ENCODE measurements at regions not wholly inside any gene's neighbourhood (a gene's known extent, or its start where the extent isn't known, plus 50 kb on each side); places are given as distances from the start of the nearest gene placed in this dataset.
A peak's percentile ranks its signal among the peaks of the same experiment; 100 is the strongest.
"Not testable (repeated sequence)": the region's sequence is repeated elsewhere in the genome, so short reads cannot be mapped to it uniquely, and the experiment has no call there.

GRCh38 chr14:101681795-101682194 is 79.7 kb upstream of the PPP2R5C start:
- TF ChIP-seq SPI1 (IDR thresholded peaks at IDR 0.05; ENCODE audit: borderline replicate concordance, low read depth) (no peak), GABPA (IDR thresholded peaks at IDR 0.05; ENCODE audit: low read depth) (no peak)
- no peaks in the 10 kb centered on the region for H3K27me3 ChIP-seq (ENCODE audit: insufficient read depth, poor library complexity, severe bottlenecking)
- DNase-seq (ENCODE audit: low read depth in 1 of 2, low spot score in 1 of 2): no peak
- H3K27ac ChIP-seq (replicated peaks): no peak overlapping the region
- no peak overlapping the region for H3K4me3 ChIP-seq (replicated peaks; ENCODE audit: insufficient read depth, low read length)

DNA sequence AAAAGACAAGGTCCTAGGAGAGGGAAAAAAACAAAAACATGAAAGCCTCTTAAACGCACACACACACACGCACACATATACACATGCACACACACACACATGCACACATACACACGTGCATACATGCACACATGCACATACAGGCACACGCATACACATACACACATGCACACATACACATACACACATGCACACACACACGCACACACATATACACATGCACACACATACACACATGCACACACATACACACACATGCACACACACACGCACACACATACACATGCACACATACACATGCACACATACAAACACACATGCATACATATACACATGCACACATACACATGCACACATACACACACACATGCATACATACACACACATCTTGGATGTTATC is 78.1 kb upstream of the PPP2R5C start:
- Histone ChIP-seq H3K27ac (replicated peaks) (no peak overlapping the region), H3K27me3 (ENCODE audit: insufficient read depth, poor library complexity, severe bottlenecking) (no peaks in the 10 kb centered on the region), H3K4me3 (replicated peaks; ENCODE audit: insufficient read depth, low read length) (no peak overlapping the region)
- no peak for DNase-seq (ENCODE audit: low read depth in 1 of 2, low spot score in 1 of 2)
- TF ChIP-seq POLR2AphosphoS5 (IDR thresholded peaks at IDR 0.05; ENCODE audit: low read depth) (no peak), GABPA (IDR thresholded peaks at IDR 0.05; ENCODE audit: low read depth) (no peak), REST (IDR thresholded peaks at IDR 0.05; ENCODE audit: insufficient replicate concordance, low read depth) (no peak), SPI1 (IDR thresholded peaks at IDR 0.05; ENCODE audit: borderline replicate concordance, low read depth) (no peak)
- TF ChIP-seq, protein P1, sequence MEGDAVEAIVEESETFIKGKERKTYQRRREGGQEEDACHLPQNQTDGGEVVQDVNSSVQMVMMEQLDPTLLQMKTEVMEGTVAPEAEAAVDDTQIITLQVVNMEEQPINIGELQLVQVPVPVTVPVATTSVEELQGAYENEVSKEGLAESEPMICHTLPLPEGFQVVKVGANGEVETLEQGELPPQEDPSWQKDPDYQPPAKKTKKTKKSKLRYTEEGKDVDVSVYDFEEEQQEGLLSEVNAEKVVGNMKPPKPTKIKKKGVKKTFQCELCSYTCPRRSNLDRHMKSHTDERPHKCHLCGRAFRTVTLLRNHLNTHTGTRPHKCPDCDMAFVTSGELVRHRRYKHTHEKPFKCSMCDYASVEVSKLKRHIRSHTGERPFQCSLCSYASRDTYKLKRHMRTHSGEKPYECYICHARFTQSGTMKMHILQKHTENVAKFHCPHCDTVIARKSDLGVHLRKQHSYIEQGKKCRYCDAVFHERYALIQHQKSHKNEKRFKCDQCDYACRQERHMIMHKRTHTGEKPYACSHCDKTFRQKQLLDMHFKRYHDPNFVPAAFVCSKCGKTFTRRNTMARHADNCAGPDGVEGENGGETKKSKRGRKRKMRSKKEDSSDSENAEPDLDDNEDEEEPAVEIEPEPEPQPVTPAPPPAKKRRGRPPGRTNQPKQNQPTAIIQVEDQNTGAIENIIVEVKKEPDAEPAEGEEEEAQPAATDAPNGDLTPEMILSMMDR (IDR thresholded peaks at IDR 0.05; ENCODE audit: insufficient read depth, low read length): no peak

DNA sequence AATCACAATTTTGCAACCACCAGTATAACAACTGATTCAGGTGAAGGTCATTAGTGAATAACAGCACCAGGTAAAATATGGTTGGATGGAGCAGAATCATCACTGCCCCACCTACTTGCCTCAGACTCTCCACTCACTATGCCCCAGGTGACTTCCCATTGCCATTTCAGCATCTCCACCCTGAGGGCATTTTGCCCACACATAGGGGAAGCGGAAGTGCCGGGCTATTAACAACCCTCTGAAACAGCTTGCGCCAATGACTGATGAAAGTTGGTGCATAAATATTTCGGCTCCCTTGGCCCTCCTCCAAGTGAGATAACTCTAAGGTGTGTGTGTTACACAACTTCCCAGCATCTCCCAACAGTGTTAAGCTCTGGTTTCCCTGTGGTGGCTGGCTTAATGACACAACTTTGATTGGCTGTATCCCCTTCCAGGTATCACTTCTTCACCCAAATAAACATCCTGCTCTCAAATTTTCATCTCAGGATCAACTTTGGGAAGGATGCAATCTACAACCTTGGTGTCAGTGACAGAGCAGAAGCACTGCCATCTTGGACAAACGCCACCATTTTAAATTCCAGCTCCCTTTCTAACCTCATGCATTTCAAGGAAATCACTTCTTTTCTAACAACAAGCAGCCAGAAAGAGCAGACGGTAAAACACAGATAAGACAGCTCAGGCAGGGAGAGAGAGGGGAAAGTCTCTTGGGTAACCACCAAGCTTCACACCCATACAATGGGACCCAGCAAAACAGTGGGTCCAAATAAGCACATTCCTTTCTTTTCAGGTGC is 73.6 kb upstream of the PPP2R5C start:
- Histone ChIP-seq H3K27me3 (ENCODE audit: insufficient read depth, poor library complexity, severe bottlenecking) (no peaks in the 10 kb centered on the region), H3K27ac (replicated peaks) (no peak overlapping the region), H3K4me3 (replicated peaks; ENCODE audit: insufficient read depth, low read length) (no peak overlapping the region)
- peak; percentile 33 to 44 for DNase-seq (ENCODE audit: low read depth in 1 of 2, low spot score in 1 of 2)
- no peak for TF ChIP-seq POLR2AphosphoS5 (IDR thresholded peaks at IDR 0.05; ENCODE audit: low read depth)
- no peak for TF ChIP-seq REST (IDR thresholded peaks at IDR 0.05; ENCODE audit: insufficient replicate concordance, low read depth)
- peak; percentile 48; the same call in 1 of the 2 replicates for TF ChIP-seq SPI1 (IDR thresholded peaks at IDR 0.05; ENCODE audit: borderline replicate concordance, low read depth)
- TF ChIP-seq GABPA (IDR thresholded peaks at IDR 0.05; ENCODE audit: low read depth): no peak
- TF ChIP-seq, protein P1 (IDR thresholded peaks at IDR 0.05; ENCODE audit: insufficient read depth, low read length): no peak

GRCh38 chr14:101689039-101689501 is 72.4 kb upstream of the PPP2R5C start:
- DNase-seq (ENCODE audit: low read depth in 1 of 2, low spot score in 1 of 2): no peak
- TF ChIP-seq REST (IDR thresholded peaks at IDR 0.05; ENCODE audit: insufficient replicate concordance, low read depth) (no peak), GABPA (IDR thresholded peaks at IDR 0.05; ENCODE audit: low read depth) (no peak), POLR2AphosphoS5 (IDR thresholded peaks at IDR 0.05; ENCODE audit: low read depth) (no peak), SPI1 (IDR thresholded peaks at IDR 0.05; ENCODE audit: borderline replicate concordance, low read depth) (no peak)
- TF ChIP-seq, protein P1 (IDR thresholded peaks at IDR 0.05; ENCODE audit: insufficient read depth, low read length): no peak
- no peaks in the 10 kb centered on the region for H3K27me3 ChIP-seq (ENCODE audit: insufficient read depth, poor library complexity, severe bottlenecking)
- no peak overlapping the region for H3K4me3 ChIP-seq (replicated peaks; ENCODE audit: insufficient read depth, low read length)
- H3K27ac ChIP-seq (replicated peaks): no peak overlapping the region

DNA sequence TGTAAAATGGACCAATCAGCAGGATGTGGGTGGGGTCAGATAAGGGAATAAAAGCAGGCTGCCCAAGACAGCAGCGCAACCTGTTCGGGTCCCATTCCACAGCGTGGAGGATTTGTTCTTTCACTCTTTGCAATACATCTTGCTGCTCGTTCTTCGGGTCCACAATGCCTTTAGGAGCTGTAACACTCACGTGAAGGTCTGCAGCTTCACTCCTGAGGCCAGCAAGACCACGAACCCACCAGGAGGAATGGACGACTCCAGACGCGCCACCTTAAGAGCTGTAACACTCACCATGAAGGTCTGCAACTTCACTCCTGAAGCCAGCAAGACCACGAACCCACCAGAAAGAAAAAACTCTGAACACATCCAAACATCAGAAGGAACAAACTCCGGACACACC is 71.5 kb upstream of the PPP2R5C start:
- not testable (repeated sequence) for H3K27me3 ChIP-seq (ENCODE audit: insufficient read depth, poor library complexity, severe bottlenecking); DNase-seq (ENCODE audit: low read depth in 1 of 2, low spot score in 1 of 2); H3K27ac ChIP-seq (replicated peaks); H3K4me3 ChIP-seq (replicated peaks; ENCODE audit: insufficient read depth, low read length)

Measured in HL-60 (cell line).